CD4-positive, alpha-beta T cell treated with Interleukin-4 for 1 hour (primary cell): ENCODE measurements at regions not wholly inside any gene's neighbourhood (a gene's known extent, or its start where the extent isn't known, plus 50 kb on each side); places are given as distances from the start of the nearest gene placed in this dataset.

ENCODE experiments used
- DNase-seq, 2 donors: peaks; one replicate each; pipeline ENCODE4 v3.0.0-alpha.2; 2020 to 2022

- DNase-seq: no peak
Measured at GRCh38 chr2:2400286-2401038, 69.4 kb upstream of the MYT1L start.

GRCh38 chr2:2399396-2399795, 68.3 kb upstream of the MYT1L start:
- no peak for DNase-seq

GRCh38 chr2:2392332-2392731, 61.3 kb upstream of the MYT1L start:
- DNase-seq: no peak

GRCh38 chr2:2389215-2389614, 58.1 kb upstream of the MYT1L start:
- no peak for DNase-seq
